Sigmoid colon (tissue), 6 donors: ENCODE measurements at regions not wholly inside any gene's neighbourhood (a gene's known extent, or its start where the extent isn't known, plus 50 kb on each side); places are given as distances from the start of the nearest gene placed in this dataset.
"Not testable (repeated sequence)": the region's sequence is repeated elsewhere in the genome, so short reads cannot be mapped to it uniquely, and the experiment has no call there.

Source experiments
- DNase-seq: peaks from one replicate; pipeline ENCODE4 v3.0.0-alpha.2; 2019
- H3K27ac ChIP-seq, 4 donors: fragments of 200-600 bp; sonication (generic); one replicate each; pipeline ENCODE4 v1.5.1; 2016 to 2019; ENCODE audit warnings: mild to moderate bottlenecking in 1 of 4
- H3K27me3 ChIP-seq, 3 donors: fragments of 200-600 bp; sonication (generic); one replicate each; pipeline ENCODE4 v1.5.1; 2019; ENCODE audit warnings: mild to moderate bottlenecking in 1 of 3
- H3K36me3 ChIP-seq, 4 donors: fragments of 200-600 bp; sonication (generic); one replicate each; pipeline ENCODE4 v1.5.1; 2016 to 2019
- H3K4me1 ChIP-seq, 4 donors: fragments of 200-600 bp; sonication (generic); one replicate each; pipeline ENCODE4 v1.5.1; 2017 to 2019
- H3K4me3 ChIP-seq, 4 donors: fragments of 200-600 bp; sonication (generic); one replicate each; pipeline ENCODE4 v1.5.1; 2017 to 2019; ENCODE audit warnings: mild to moderate bottlenecking in 2 of 4, moderate library complexity in 1 of 4
- H3K9me3 ChIP-seq, 4 donors: fragments of 200-600 bp in 3 of 4; sonication (generic) in 3 of 4; one replicate each; pipeline versions ENCODE4 v1.5.1 to v1.6.1; 2013 to 2019
- CTCF ChIP-seq, 4 experiments: fragments of 450-650 bp in 3 of 4; fragments of 200-600 bp in 1 of 4; IDR thresholded peaks; one replicate each; pipeline ENCODE4 v1.5.1; 2016 to 2019; ENCODE audit warnings: antibody characterized with exemption in 4 of 4, mild to moderate bottlenecking in 3 of 4, moderate library complexity in 2 of 4
- EP300 ChIP-seq, 4 donors: sonication (generic); formaldehyde crosslinking; IDR thresholded peaks; one replicate each; pipeline ENCODE4 v1.6.1; 2017; ENCODE audit warnings: antibody characterized with exemption in 4 of 4
- POLR2A ChIP-seq, 2 donors: fragments of 450-650 bp; IDR thresholded peaks; one replicate each; pipeline ENCODE4 v1.6.1; 2016; ENCODE audit warnings: antibody characterized with exemption in 2 of 2, mild to moderate bottlenecking in 2 of 2, moderate library complexity in 2 of 2
- POLR2AphosphoS5 ChIP-seq, 4 donors: sonication (generic); formaldehyde crosslinking; IDR thresholded peaks; one replicate each; pipeline ENCODE4 v1.6.1; 2017; ENCODE audit warnings: antibody characterized with exemption in 4 of 4
- WGBS, 2 donors: extraction: QIAGEN DNeasy Blood & Tissue Kit; methylation state at CpG; one replicate each; pipeline ENCODE4 v1.1.7; 2013; 5-methylcytosine and 5-hydroxymethylcytosine counted together
- intact Hi-C: fragments of 100-400 bp; cut with DNase I; formaldehyde crosslinking; loops from one replicate; pipeline ENCODE4 v1.15.1; 2023
- donor health status: healthy with polysubstance abuse.
- donor health status: healthy.

- Histone ChIP-seq H3K4me3 (no peak overlapping the region), H3K4me1 (no peaks in the 10 kb centered on the region), H3K36me3 (no peaks in the 10 kb centered on the region), H3K27ac (no peak overlapping the region), H3K9me3 (no peaks in the 10 kb centered on the region), H3K27me3 (no peaks in the 10 kb centered on the region)
- no peak for TF ChIP-seq POLR2A (IDR thresholded peaks at IDR 0.05)
- TF ChIP-seq CTCF (IDR thresholded peaks at IDR 0.05): no peak
- no peak for TF ChIP-seq POLR2AphosphoS5 (IDR thresholded peaks at IDR 0.05)
- TF ChIP-seq EP300 (IDR thresholded peaks at IDR 0.05): no peak
- intact Hi-C loops: no loop called here
- DNase-seq: no peak
- WGBS, 2 donors: 70 to 91% methylated on average over 3 of the region's 3 CpGs
Observed at GRCh38 chr2:5612666-5613065, 79.5 kb upstream of the SOX11 start.

GRCh38 chr2:5616019-5616418 lies 76.2 kb upstream of the SOX11 start:
- Histone ChIP-seq H3K27me3 (no peaks in the 10 kb centered on the region), H3K4me1 (no peaks in the 10 kb centered on the region), H3K4me3 (no peak overlapping the region), H3K9me3 (no peaks in the 10 kb centered on the region), H3K36me3 (no peaks in the 10 kb centered on the region), H3K27ac (no peak overlapping the region)
- intact Hi-C loops: no loop called here
- 50 to 74% methylated on average over 3 of the region's 3 CpGs for WGBS, 2 donors
- DNase-seq: no peak
- TF ChIP-seq POLR2A (IDR thresholded peaks at IDR 0.05): no peak
- no peak for TF ChIP-seq POLR2AphosphoS5 (IDR thresholded peaks at IDR 0.05)
- TF ChIP-seq EP300 (IDR thresholded peaks at IDR 0.05): no peak
- TF ChIP-seq CTCF (IDR thresholded peaks at IDR 0.05): no peak

GRCh38 chr2:5617358-5617757 lies 74.8 kb upstream of the SOX11 start:
- Histone ChIP-seq H3K27me3 (no peaks in the 10 kb centered on the region), H3K4me3 (no peak overlapping the region), H3K4me1 (no peaks in the 10 kb centered on the region), H3K27ac (no peak overlapping the region), H3K36me3 (no peaks in the 10 kb centered on the region), H3K9me3 (no peaks in the 10 kb centered on the region)
- no peak for DNase-seq
- TF ChIP-seq EP300 (IDR thresholded peaks at IDR 0.05): no peak
- no peak for TF ChIP-seq POLR2AphosphoS5 (IDR thresholded peaks at IDR 0.05)
- no peak for TF ChIP-seq CTCF (IDR thresholded peaks at IDR 0.05)
- TF ChIP-seq POLR2A (IDR thresholded peaks at IDR 0.05): no peak
- 91% methylated on average over 8 of the region's 8 CpGs for WGBS, 2 donors
- intact Hi-C loops: no loop called here

- H3K9me3 ChIP-seq: no peaks in the 10 kb centered on the region
- DNase-seq: no peak
- H3K27ac ChIP-seq: no peak overlapping the region
- no peaks in the 10 kb centered on the region for H3K27me3 ChIP-seq
- no peak overlapping the region for H3K4me3 ChIP-seq
- TF ChIP-seq POLR2AphosphoS5 (IDR thresholded peaks at IDR 0.05) (no peak), POLR2A (IDR thresholded peaks at IDR 0.05) (no peak), EP300 (IDR thresholded peaks at IDR 0.05) (no peak), CTCF (IDR thresholded peaks at IDR 0.05) (no peak)
- 69 to 77% methylated on average over 2 of the region's 2 CpGs for WGBS, 2 donors
- H3K4me1 ChIP-seq: no peaks in the 10 kb centered on the region
- H3K36me3 ChIP-seq: no peaks in the 10 kb centered on the region
- intact Hi-C loops: no loop called here
Observed at GRCh38 chr2:5617796-5618195, 74.4 kb upstream of the SOX11 start.

- Histone ChIP-seq H3K4me1 (no peaks in the 10 kb centered on the region), H3K36me3 (no peaks in the 10 kb centered on the region), H3K9me3 (no peaks in the 10 kb centered on the region), H3K27me3 (no peaks in the 10 kb centered on the region), H3K4me3 (no peak overlapping the region), H3K27ac (no peak overlapping the region)
- intact Hi-C loops: no loop called here
- WGBS, 2 donors: 63 to 69% methylated on average over 4 of the region's 4 CpGs
- DNase-seq: no peak
- TF ChIP-seq EP300 (IDR thresholded peaks at IDR 0.05): no peak
Observed at GRCh38 chr2:5618271-5618670, 73.9 kb upstream of the SOX11 start.

- 61 to 71% methylated on average over 5 of the region's 5 CpGs for WGBS, 2 donors
- H3K4me3 ChIP-seq, H3K27me3 ChIP-seq, H3K4me1 ChIP-seq, H3K9me3 ChIP-seq, intact Hi-C loops, H3K36me3 ChIP-seq, H3K27ac ChIP-seq, DNase-seq: not testable (repeated sequence)
Observed at GRCh38 chr2:5625556-5626065, 66.6 kb upstream of the SOX11 start.

GRCh38 chr2:5628484-5628883 lies 63.7 kb upstream of the SOX11 start:
- H3K9me3 ChIP-seq, H3K36me3 ChIP-seq, H3K27ac ChIP-seq, H3K27me3 ChIP-seq, DNase-seq, H3K4me1 ChIP-seq, intact Hi-C loops, H3K4me3 ChIP-seq: not testable (repeated sequence)
- WGBS, 2 donors: 45 to 49% methylated on average over 2 of the region's 6 CpGs

GRCh38 chr2:5629510-5629909 lies 62.7 kb upstream of the SOX11 start:
- H3K9me3 ChIP-seq, DNase-seq, H3K4me3 ChIP-seq, intact Hi-C loops, H3K27ac ChIP-seq, H3K27me3 ChIP-seq, H3K4me1 ChIP-seq, H3K36me3 ChIP-seq: not testable (repeated sequence)
- WGBS, 2 donors: 81 to 82% methylated on average over 11 of the region's 11 CpGs

- not testable (repeated sequence) for H3K27me3 ChIP-seq, H3K36me3 ChIP-seq
- whole genome bisulfite sequencing, 2 donors: 80 to 85% methylated on average over 2 of the region's 2 CpGs
Observed at GRCh38 chr2:5637051-5637450, 55.1 kb upstream of the SOX11 start.

More at GRCh38 chr2:5637051-5637450, 55.1 kb upstream of the SOX11 start:
- H3K4me3 ChIP-seq, H3K4me1 ChIP-seq, H3K9me3 ChIP-seq, DNase-seq, intact Hi-C loops, H3K27ac ChIP-seq: not testable (repeated sequence)
